Stimulated activated CD4-positive, alpha-beta T cell treated with anti-CD3 and anti-CD28 coated beads, TNF-alpha, amount 100 ng/mL, for 1 hour (primary cell): ENCODE measurements at regions not wholly inside any gene's neighbourhood (a gene's known extent, or its start where the extent isn't known, plus 50 kb on each side); places are given as distances from the start of the nearest gene placed in this dataset.
"Not testable (repeated sequence)": the region's sequence is repeated elsewhere in the genome, so short reads cannot be mapped to it uniquely, and the experiment has no call there.

Source experiments
- DNase-seq, 3 donors: peaks; one replicate each; pipeline ENCODE4 v3.0.0-alpha.2; 2020; ENCODE audit warnings: low read depth in 3 of 3, low spot score in 1 of 3

GRCh38 chr15:26033493-26033892, 170.4 kb upstream of the ATP10A start:
- DNase-seq, result no peak

GRCh38 chr15:26032162-26032846, 169.2 kb upstream of the ATP10A start:
- no peak for DNase-seq

GRCh38 chr15:26029586-26029985, 166.5 kb upstream of the ATP10A start:
- not testable (repeated sequence) for DNase-seq

GRCh38 chr15:26029146-26029545, 166.0 kb upstream of the ATP10A start:
- DNase-seq, result no peak

- DNase-seq, result no peak
These were observed 165.1 kb upstream of the ATP10A start for GRCh38 chr15:26028086-26028740.

GRCh38 chr15:26026671-26027070, 163.5 kb upstream of the ATP10A start:
- DNase-seq, result not testable (repeated sequence)

- DNase-seq, result no peak
These were observed 161.1 kb upstream of the ATP10A start for GRCh38 chr15:26024241-26024640.

GRCh38 chr15:26023691-26024090, 160.6 kb upstream of the ATP10A start:
- no peak for DNase-seq

- no peak for DNase-seq
These were observed 160.1 kb upstream of the ATP10A start for GRCh38 chr15:26023231-26023630.

GRCh38 chr15:26020871-26021270, 157.7 kb upstream of the ATP10A start:
- no peak for DNase-seq

GRCh38 chr15:26017665-26018064, 154.5 kb upstream of the ATP10A start:
- no peak for DNase-seq

GRCh38 chr15:26015516-26016075, 152.5 kb upstream of the ATP10A start:
- DNase-seq, result no peak

GRCh38 chr15:26013981-26014380, 150.9 kb upstream of the ATP10A start:
- no peak for DNase-seq

- no peak for DNase-seq
These were observed 148.8 kb upstream of the ATP10A start for GRCh38 chr15:26011916-26012315.

- no peak for DNase-seq
These were observed 144.0 kb upstream of the ATP10A start for GRCh38 chr15:26007151-26007550.

- DNase-seq, result no peak
These were observed 138.1 kb upstream of the ATP10A start for GRCh38 chr15:26001201-26001600.

GRCh38 chr15:25993506-25993905, 130.4 kb upstream of the ATP10A start:
- no peak for DNase-seq

GRCh38 chr15:25990220-25990619, 127.1 kb upstream of the ATP10A start:
- DNase-seq, result no peak

GRCh38 chr15:25989327-25989726, 126.2 kb upstream of the ATP10A start:
- DNase-seq, result no peak

- not testable (repeated sequence) for DNase-seq
These were observed 125.6 kb upstream of the ATP10A start for GRCh38 chr15:25988716-25989115.

GRCh38 chr15:25987638-25988037, 124.5 kb upstream of the ATP10A start:
- no peak for DNase-seq

GRCh38 chr15:25985165-25985564, 122.0 kb upstream of the ATP10A start:
- DNase-seq, result no peak

GRCh38 chr15:25982736-25983135, 119.6 kb upstream of the ATP10A start:
- DNase-seq, result no peak
